Hepatocyte (in vitro differentiated cells): ENCODE measurements at regions not wholly inside any gene's neighbourhood (a gene's known extent, or its start where the extent isn't known, plus 50 kb on each side); places are given as distances from the start of the nearest gene placed in this dataset.

Experiments
- CTCF ChIP-seq: fragments of 200-600 bp; sonication (generic); IDR thresholded peaks from 2 replicates; pipeline ENCODE4 v1.5.1; 2016; ENCODE audit warnings: antibody characterized with exemption, mild to moderate bottlenecking; ENCODE audit not compliant: poor library complexity
- EZH2phosphoT487 ChIP-seq: fragments of 200-600 bp; sonication (generic); IDR thresholded peaks from one replicate; pipeline ENCODE4 v1.6.1; 2018; ENCODE audit warnings: antibody characterized with exemption, mild to moderate bottlenecking, low read depth, moderate library complexity; ENCODE audit not compliant: unreplicated experiment, severe bottlenecking

- TF ChIP-seq CTCF (no peak), EZH2phosphoT487 (no peak)
Observed at GRCh38 chr11:87740451-87740850, 434.8 kb downstream of the RAB38 start.
